Peyer's patch (tissue), 4 donors: ENCODE measurements at regions not wholly inside any gene's neighbourhood (a gene's known extent, or its start where the extent isn't known, plus 50 kb on each side); places are given as distances from the start of the nearest gene placed in this dataset.

ENCODE experiments used
- DNase-seq, 3 donors: peaks; one replicate each; pipeline ENCODE4 v3.0.0-alpha.2; 2017 to 2019
- H3K27ac ChIP-seq, 4 donors: fragments of 200-600 bp; sonication (generic); one replicate each; pipeline ENCODE4 v1.5.1; 2016 to 2019
- H3K27me3 ChIP-seq, 2 donors: fragments of 200-600 bp; sonication (generic); one replicate each; pipeline ENCODE4 v1.5.1; 2019
- H3K36me3 ChIP-seq, 3 donors: fragments of 200-600 bp; sonication (generic); one replicate each; pipeline ENCODE4 v1.5.1; 2016 to 2019
- H3K4me1 ChIP-seq, 4 donors: fragments of 200-600 bp; sonication (generic); one replicate each; pipeline ENCODE4 v1.5.1; 2016 to 2019
- H3K4me3 ChIP-seq, 4 donors: fragments of 200-600 bp; sonication (generic); 1 replicate in 3 of 4; 2 replicates in 1 of 4; pipeline ENCODE4 v1.5.1; 2016 to 2019; ENCODE audit warnings: mild to moderate bottlenecking in 1 of 4
- H3K9me3 ChIP-seq, 4 donors: fragments of 200-600 bp; sonication (generic); one replicate each; pipeline ENCODE4 v1.5.1; 2016 to 2019; ENCODE audit warnings: mild to moderate bottlenecking in 1 of 4
- CTCF ChIP-seq, 6 experiments: fragments of 450-650 bp in 4 of 6; fragments of 200-600 bp in 2 of 6; sonication (generic) in 1 of 6; IDR thresholded peaks; one replicate each; pipeline ENCODE4 v1.5.1; 2017 to 2019; ENCODE audit warnings: antibody characterized with exemption in 6 of 6, mild to moderate bottlenecking in 3 of 6, moderate library complexity in 1 of 6
- POLR2A ChIP-seq, 2 donors: fragments of 450-650 bp; IDR thresholded peaks; one replicate each; pipeline ENCODE4 v1.5.1; 2017; ENCODE audit warnings: antibody characterized with exemption in 2 of 2, mild to moderate bottlenecking in 2 of 2, moderate library complexity in 2 of 2

- H3K9me3 ChIP-seq: no peaks in the 10 kb centered on the region
- no peak for DNase-seq
- no peaks in the 10 kb centered on the region for H3K4me1 ChIP-seq
- H3K27ac ChIP-seq: no peak overlapping the region
- no peaks in the 10 kb centered on the region for H3K27me3 ChIP-seq
- no peaks in the 10 kb centered on the region for H3K36me3 ChIP-seq
- TF ChIP-seq CTCF (IDR thresholded peaks at IDR 0.05) (no peak), POLR2A (IDR thresholded peaks at IDR 0.05) (no peak)
- H3K4me3 ChIP-seq: no peak overlapping the region
Observed at GRCh38 chr12:58465418-58465817, 454.9 kb downstream of the LRIG3 start.

- H3K27me3 ChIP-seq: no peaks in the 10 kb centered on the region
- H3K4me3 ChIP-seq: no peak overlapping the region
- TF ChIP-seq CTCF (IDR thresholded peaks at IDR 0.05): no peak
- no peak for TF ChIP-seq POLR2A (IDR thresholded peaks at IDR 0.05)
- H3K4me1 ChIP-seq: no peaks in the 10 kb centered on the region
- no peaks in the 10 kb centered on the region for H3K9me3 ChIP-seq
- no peaks in the 10 kb centered on the region for H3K36me3 ChIP-seq
- no peak for DNase-seq
- H3K27ac ChIP-seq: no peak overlapping the region
Observed at GRCh38 chr12:58470266-58471010, 449.9 kb downstream of the LRIG3 start.

- Histone ChIP-seq H3K4me1 (no peaks in the 10 kb centered on the region), H3K27ac (no peak overlapping the region), H3K9me3 (no peaks in the 10 kb centered on the region), H3K36me3 (no peaks in the 10 kb centered on the region), H3K4me3 (no peak overlapping the region), H3K27me3 (no peaks in the 10 kb centered on the region)
- TF ChIP-seq CTCF (IDR thresholded peaks at IDR 0.05): no peak
- no peak for TF ChIP-seq POLR2A (IDR thresholded peaks at IDR 0.05)
- no peak for DNase-seq
Observed at GRCh38 chr12:58479401-58479800, 440.9 kb downstream of the LRIG3 start.

- Histone ChIP-seq H3K27me3 (no peaks in the 10 kb centered on the region), H3K4me3 (no peak overlapping the region), H3K9me3 (no peaks in the 10 kb centered on the region), H3K36me3 (no peaks in the 10 kb centered on the region), H3K4me1 (no peaks in the 10 kb centered on the region), H3K27ac (no peak overlapping the region)
- no peak for DNase-seq
- no peak for TF ChIP-seq CTCF (IDR thresholded peaks at IDR 0.05)
- TF ChIP-seq POLR2A (IDR thresholded peaks at IDR 0.05): no peak
Observed at GRCh38 chr12:58481811-58482210, 438.5 kb downstream of the LRIG3 start.

GRCh38 chr12:58487255-58487654 is 433.0 kb downstream of the LRIG3 start:
- no peak for DNase-seq
- H3K36me3 ChIP-seq: no peaks in the 10 kb centered on the region
- no peak overlapping the region for H3K4me3 ChIP-seq
- H3K4me1 ChIP-seq: no peaks in the 10 kb centered on the region
- TF ChIP-seq POLR2A (IDR thresholded peaks at IDR 0.05) (no peak), CTCF (IDR thresholded peaks at IDR 0.05) (no peak)
- H3K27me3 ChIP-seq: no peaks in the 10 kb centered on the region
- no peak overlapping the region for H3K27ac ChIP-seq
- no peaks in the 10 kb centered on the region for H3K9me3 ChIP-seq
